CD4-positive, alpha-beta T cell (primary cell): ENCODE measurements at regions not wholly inside any gene's neighbourhood (a gene's known extent, or its start where the extent isn't known, plus 50 kb on each side); places are given as distances from the start of the nearest gene placed in this dataset.
"Not testable (repeated sequence)": the region's sequence is repeated elsewhere in the genome, so short reads cannot be mapped to it uniquely, and the experiment has no call there.

Experiments used
- ATAC-seq: fragments of 200-7000 bp; cut with Tn5 transposase; one replicate; pipeline ENCODE4 v1.10.0; 2022; ENCODE audit warnings: mild to moderate bottlenecking; ENCODE audit not compliant: poor library complexity
- CTCF ChIA-PET: fragments of 350-600 bp; sonication (Branson Sonifier 250); formaldehyde crosslinking; loops from one replicate; lab custom pipeline; 2021; ENCODE audit warnings: antibody characterized with exemption, inconsistent platforms; lab: Charles Lee
- POLR2A ChIA-PET: fragments of 350-600 bp; sonication (Branson Sonifier 250); formaldehyde crosslinking; loops from one replicate; lab custom pipeline; 2021; ENCODE audit warnings: antibody characterized with exemption, inconsistent platforms; lab: Charles Lee
- DNase-seq, 14 experiments: peaks; one replicate each; pipeline ENCODE4 v3.0.0-alpha.2; 2013 to 2020; ENCODE audit warnings: mixed read lengths in 2 of 14
- H3K27ac ChIP-seq, 2 donors: one replicate each; pipeline versions ENCODE4 v1.5.1 to v1.7.0; 2013; ENCODE audit warnings: low read length in 2 of 2, low read depth in 1 of 2, mild to moderate bottlenecking in 1 of 2
- H3K27me3 ChIP-seq, 2 experiments: 1 replicate in 1 of 2; 2 replicates in 1 of 2; pipeline versions ENCODE4 v1.6.1 to v1.7.0; 2013; ENCODE audit warnings: low read length in 2 of 2, control low read depth in 1 of 2, mild to moderate bottlenecking in 1 of 2, moderate library complexity in 1 of 2; ENCODE audit not compliant: insufficient read depth in 2 of 2, control insufficient read depth in 1 of 2
- H3K36me3 ChIP-seq: one replicate; pipeline ENCODE4 v1.6.1; 2013; ENCODE audit warnings: low read length, control low read depth; ENCODE audit not compliant: insufficient read depth
- H3K4me1 ChIP-seq: one replicate; pipeline ENCODE4 v1.6.1; 2013; ENCODE audit warnings: low read length, control low read depth; ENCODE audit not compliant: insufficient read depth
- H3K4me3 ChIP-seq: one replicate; pipeline ENCODE4 v1.5.1; 2013; ENCODE audit warnings: mild to moderate bottlenecking, low read length, moderate library complexity
- H3K9me3 ChIP-seq, 2 experiments: 1 replicate in 1 of 2; 2 replicates in 1 of 2; pipeline versions ENCODE4 v1.6.1 to v1.7.0; 2013; ENCODE audit warnings: low read length in 2 of 2, mild to moderate bottlenecking in 2 of 2, control low read depth in 1 of 2, moderate library complexity in 1 of 2; ENCODE audit not compliant: control insufficient read depth in 1 of 2, insufficient read depth in 1 of 2
- H3K27ac Mint-ChIP-seq: one replicate; pipeline ENCODE4 v1.8.0; 2020; ENCODE audit warnings: mixed read lengths
- H3K27me3 Mint-ChIP-seq: one replicate; pipeline ENCODE4 v1.8.0; 2021; ENCODE audit warnings: mixed read lengths
- H3K36me3 Mint-ChIP-seq: one replicate; pipeline ENCODE4 v1.8.0; 2021; ENCODE audit warnings: low read depth, mixed read lengths
- H3K4me1 Mint-ChIP-seq: one replicate; pipeline ENCODE4 v1.8.0; 2021; ENCODE audit warnings: low read depth, mixed read lengths
- H3K4me3 Mint-ChIP-seq: one replicate; pipeline ENCODE4 v1.8.0; 2020; ENCODE audit warnings: mild to moderate bottlenecking, mixed read lengths
- H3K9me3 Mint-ChIP-seq: one replicate; pipeline ENCODE4 v1.8.0; 2020; ENCODE audit warnings: mixed read lengths
- CTCF ChIP-seq: fragments of 200-600 bp; IDR thresholded peaks from one replicate; pipeline ENCODE4 v1.8.0; 2022; ENCODE audit warnings: antibody characterized with exemption, mild to moderate bottlenecking
- intact Hi-C, 2 experiments: fragments of 100-400 bp; cut with DNase I in 1 of 2; cut with micrococcal nuclease in 1 of 2; formaldehyde crosslinking; loops; one replicate each; pipeline versions ENCODE4 v1.15.1 to v1.9.0; 2023 to 2025; cut with DNase I, micrococcal nuclease

- no peaks in the 10 kb centered on the region for H3K36me3 ChIP-seq
- no peak for TF ChIP-seq CTCF
- ATAC-seq = no peak
- no peak overlapping the region for H3K4me3 ChIP-seq
- ChIA-PET CTCF (interaction anchor here (0.6 kb wide), 1 partner anchor 257 kb away, joined by 3 read pairs; no protein-coding TSS in a partner anchor), POLR2A (no interaction called here)
- H3K4me1 Mint-ChIP-seq = no peaks in the 10 kb centered on the region
- peaks cover 0 to 4% of the 10 kb centered on the region in 2 experiments for H3K9me3 ChIP-seq
- H3K36me3 Mint-ChIP-seq = no peaks in the 10 kb centered on the region
- H3K27ac ChIP-seq = no peak overlapping the region
- H3K9me3 Mint-ChIP-seq = no peaks in the 10 kb centered on the region
- H3K4me1 ChIP-seq = no peaks in the 10 kb centered on the region
- H3K4me3 Mint-ChIP-seq = no peak overlapping the region
- no peaks in the 10 kb centered on the region for H3K27me3 Mint-ChIP-seq
- no peak for DNase-seq
- no peak overlapping the region for H3K27ac Mint-ChIP-seq
- intact Hi-C loops = no loop called here
- no peaks in the 10 kb centered on the region for H3K27me3 ChIP-seq
These were observed 71.7 kb upstream of the SGK1 start for GRCh38 chr6:134389658-134390057.

GRCh38 chr6:134389129-134389528, 71.2 kb upstream of the SGK1 start:
- Histone ChIP-seq H3K4me3 (no peak overlapping the region), H3K27me3 (no peaks in the 10 kb centered on the region), H3K9me3 (peaks cover 0 to 4% of the 10 kb centered on the region in 2 experiments), H3K4me1 (no peaks in the 10 kb centered on the region), H3K27ac (no peak overlapping the region), H3K36me3 (no peaks in the 10 kb centered on the region)
- H3K4me3 Mint-ChIP-seq = no peak overlapping the region
- no peak overlapping the region for H3K27ac Mint-ChIP-seq
- H3K4me1 Mint-ChIP-seq = no peaks in the 10 kb centered on the region
- H3K27me3 Mint-ChIP-seq = no peaks in the 10 kb centered on the region
- no peaks in the 10 kb centered on the region for H3K9me3 Mint-ChIP-seq
- DNase-seq (peak in 2 of 14 experiments; percentile 59 to 72), ATAC-seq (no peak)
- ChIA-PET CTCF (interaction anchor here (0.8 kb wide), 1 partner anchor 11 kb away, joined by 3 read pairs; no protein-coding TSS in a partner anchor), POLR2A (interaction anchor here (0.6 kb wide), 1 partner anchor 740 kb away, joined by 3 read pairs; no protein-coding TSS in a partner anchor)
- H3K36me3 Mint-ChIP-seq = no peaks in the 10 kb centered on the region
- intact Hi-C loops = no loop called here
- no peak for TF ChIP-seq CTCF

- ATAC-seq, DNase-seq, H3K9me3 ChIP-seq, H3K4me1 Mint-ChIP-seq, CTCF ChIA-PET, H3K4me3 Mint-ChIP-seq, H3K36me3 Mint-ChIP-seq, intact Hi-C loops, H3K27me3 Mint-ChIP-seq, H3K4me3 ChIP-seq, H3K27ac Mint-ChIP-seq, H3K4me1 ChIP-seq, POLR2A ChIA-PET, H3K9me3 Mint-ChIP-seq, H3K27me3 ChIP-seq, H3K36me3 ChIP-seq, H3K27ac ChIP-seq: not testable (repeated sequence)
These were observed 68.6 kb upstream of the SGK1 start for GRCh38 chr6:134386482-134386881.

- H3K27me3 Mint-ChIP-seq = no peaks in the 10 kb centered on the region
- CTCF ChIA-PET = no interaction called here
- POLR2A ChIA-PET = no interaction called here
- H3K27me3 ChIP-seq = no peaks in the 10 kb centered on the region
- peaks cover 29% of the 10 kb centered on the region for H3K4me1 Mint-ChIP-seq
- no peaks in the 10 kb centered on the region for H3K36me3 Mint-ChIP-seq
- H3K9me3 Mint-ChIP-seq = no peaks in the 10 kb centered on the region
- no peak overlapping the region for H3K27ac ChIP-seq
- peaks cover 14% of the 10 kb centered on the region for H3K4me1 ChIP-seq
- H3K4me3 Mint-ChIP-seq = no peak overlapping the region
- H3K36me3 ChIP-seq = no peaks in the 10 kb centered on the region
- ATAC-seq (no peak), DNase-seq (no peak)
- no peak for TF ChIP-seq CTCF
- no peaks in the 10 kb centered on the region for H3K9me3 ChIP-seq
- intact Hi-C loops = no loop called here
- no peak overlapping the region for H3K4me3 ChIP-seq
- no peak overlapping the region for H3K27ac Mint-ChIP-seq
These were observed 64.0 kb upstream of the SGK1 start for GRCh38 chr6:134381959-134382358.
